Neuronal stem cell (in vitro differentiated cells): ENCODE measurements at regions not wholly inside any gene's neighbourhood (a gene's known extent, or its start where the extent isn't known, plus 50 kb on each side); places are given as distances from the start of the nearest gene placed in this dataset.

Experiments used
- DNase-seq: peaks from one replicate; pipeline ENCODE4 v3.0.0-alpha.2; 2013; ENCODE audit warnings: low spot score
- H2AFZ ChIP-seq: one replicate; pipeline ENCODE4 v1.6.1; 2013; ENCODE audit warnings: mild to moderate bottlenecking, low read length, inconsistent platforms
- H2AK5ac ChIP-seq: 2 replicates; pipeline ENCODE4 v1.6.1; 2013; ENCODE audit warnings: low read depth, mild to moderate bottlenecking, inconsistent platforms, low read length, moderate library complexity, mixed read lengths
- H2BK120ac ChIP-seq: 2 replicates; pipeline ENCODE4 v1.6.1; 2013; ENCODE audit warnings: low read depth, mild to moderate bottlenecking, inconsistent platforms, low read length, moderate library complexity, mixed read lengths
- H2BK12ac ChIP-seq: one replicate; pipeline ENCODE4 v1.6.1; 2013; ENCODE audit warnings: low read length, inconsistent platforms
- H2BK15ac ChIP-seq: 2 replicates; pipeline ENCODE4 v1.6.1; 2013; ENCODE audit warnings: mild to moderate bottlenecking, low read length, inconsistent platforms, mixed read lengths
- H2BK5ac ChIP-seq: one replicate; pipeline ENCODE4 v1.6.1; 2013; ENCODE audit warnings: inconsistent platforms, mild to moderate bottlenecking, low read length, moderate library complexity
- H3K14ac ChIP-seq: one replicate; pipeline ENCODE4 v1.6.1; 2013; ENCODE audit warnings: low read length, inconsistent platforms
- H3K18ac ChIP-seq: 2 replicates; pipeline ENCODE4 v1.6.1; 2013; ENCODE audit warnings: low read length, inconsistent platforms
- H3K23ac ChIP-seq: 2 replicates; pipeline ENCODE4 v1.6.1; 2013; ENCODE audit warnings: low read depth, mild to moderate bottlenecking, mixed read lengths, low read length, inconsistent platforms; ENCODE audit not compliant: poor library complexity
- H3K27ac ChIP-seq: replicated peaks from 3 replicates; pipeline ENCODE4 v1.5.1; 2013; ENCODE audit warnings: low read length, inconsistent platforms
- H3K27me3 ChIP-seq, 3 experiments: 2 replicates each; pipeline ENCODE4 v1.6.1; 2013; ENCODE audit warnings: low read length in 3 of 3, mild to moderate bottlenecking in 2 of 3, inconsistent platforms in 1 of 3, low read depth in 1 of 3, mixed read lengths in 1 of 3, moderate library complexity in 1 of 3; ENCODE audit not compliant: control insufficient read depth in 3 of 3, insufficient read depth in 3 of 3
- H3K36me3 ChIP-seq, 2 donors: replicated peaks in 1 of 2; 2 replicates each; pipeline ENCODE4 v1.6.1; 2013; ENCODE audit warnings: low read length in 2 of 2; ENCODE audit not compliant: control insufficient read depth in 2 of 2, insufficient read depth in 2 of 2
- H3K4ac ChIP-seq: 2 replicates; pipeline ENCODE4 v1.6.1; 2013; ENCODE audit warnings: inconsistent platforms, mild to moderate bottlenecking, low read length, moderate library complexity
- H3K4me1 ChIP-seq, 2 donors: 1 replicate in 1 of 2; 2 replicates in 1 of 2; pipeline ENCODE4 v1.6.1; 2013; ENCODE audit warnings: low read length in 2 of 2, low read depth in 1 of 2; ENCODE audit not compliant: control insufficient read depth in 2 of 2, insufficient read depth in 1 of 2
- H3K4me2 ChIP-seq: one replicate; pipeline ENCODE4 v1.6.1; 2013; ENCODE audit warnings: mild to moderate bottlenecking, low read length, inconsistent platforms; ENCODE audit not compliant: insufficient read depth, poor library complexity, severe bottlenecking
- H3K4me3 ChIP-seq, 2 donors: 2 replicates each; pipeline ENCODE4 v1.5.1; 2013; ENCODE audit warnings: low read length in 2 of 2, mild to moderate bottlenecking in 2 of 2, inconsistent platforms in 1 of 2, moderate library complexity in 1 of 2
- H3K79me1 ChIP-seq: one replicate; pipeline ENCODE4 v1.6.1; 2013; ENCODE audit warnings: low read depth, mild to moderate bottlenecking, inconsistent platforms, low read length, moderate library complexity
- H3K9ac ChIP-seq: one replicate; pipeline ENCODE4 v1.6.1; 2013; ENCODE audit warnings: mild to moderate bottlenecking, low read depth, low read length, inconsistent platforms; ENCODE audit not compliant: poor library complexity
- H3K9me3 ChIP-seq, 2 donors: replicated peaks in 1 of 2; 2 replicates each; pipeline versions ENCODE3 to v1.6.1; 2013; ENCODE audit warnings: low read length in 2 of 2, mild to moderate bottlenecking in 2 of 2, inconsistent platforms in 1 of 2, low read depth in 1 of 2, mixed read lengths in 1 of 2, moderate library complexity in 1 of 2; ENCODE audit not compliant: control insufficient read depth in 2 of 2, insufficient read depth in 1 of 2
- H4K8ac ChIP-seq: one replicate; pipeline ENCODE4 v1.6.1; 2013; ENCODE audit warnings: low read depth, mild to moderate bottlenecking, inconsistent platforms, low read length, moderate library complexity
- H4K91ac ChIP-seq: one replicate; pipeline ENCODE4 v1.6.1; 2013; ENCODE audit warnings: low read length, low read depth, mild to moderate bottlenecking, inconsistent platforms; ENCODE audit not compliant: poor library complexity
- WGBS, 2 donors: extraction: QIAGEN DNeasy Blood & Tissue Kit; methylation state at CpG; one replicate each; pipeline ENCODE4 v1.1.7; 2013; ENCODE audit warnings: missing lambda C conversion rate in 2 of 2, mixed read lengths in 1 of 2; ENCODE audit not compliant: insufficient read length in 2 of 2, insufficient replicate concordance in 1 of 2; ENCODE audit errors: extremely low coverage in 2 of 2; 5-methylcytosine and 5-hydroxymethylcytosine counted together

DNA sequence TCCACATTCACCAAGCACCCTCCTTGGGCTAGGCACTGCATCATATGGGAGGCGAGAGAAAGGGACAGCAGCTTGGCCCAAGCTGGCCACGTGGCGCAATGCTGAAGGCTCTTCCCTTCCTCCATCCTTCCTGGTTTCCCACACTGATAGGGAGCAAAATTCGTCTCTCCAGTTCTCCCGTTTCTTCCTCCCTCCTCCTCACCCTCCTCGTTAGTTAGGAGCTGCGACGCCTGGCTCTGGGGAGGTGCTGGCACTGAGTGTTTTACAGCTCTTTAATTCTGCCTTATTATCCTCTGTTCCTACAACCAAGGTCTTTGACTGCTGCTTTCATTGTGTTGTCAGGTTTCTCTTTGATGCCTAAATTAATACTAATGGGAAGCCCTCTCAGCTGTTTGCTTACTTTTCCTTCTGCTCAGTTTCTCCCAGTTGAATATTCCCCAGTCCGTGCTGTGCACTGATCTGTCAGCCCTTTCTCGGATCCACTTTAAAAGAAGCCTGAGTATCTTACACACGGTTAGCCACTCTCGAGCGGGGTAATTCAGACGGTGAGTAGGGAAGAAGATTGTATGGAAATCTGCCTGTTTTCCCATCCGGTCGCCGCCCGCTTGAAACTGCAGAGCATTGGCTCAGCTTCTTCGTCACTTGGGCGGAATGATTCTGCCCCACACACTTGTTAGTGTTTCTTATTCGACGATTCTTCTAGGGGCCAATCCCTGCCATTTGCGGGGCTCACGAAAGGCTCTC, 56.2 kb upstream of the SMYD2 start:
- Histone ChIP-seq H2AFZ (peak overlapping the region; percentile 51), H3K27ac (no peak overlapping the region), H3K4me2 (peak overlapping the region; percentile 52), H2BK120ac (no peak overlapping the region), H3K14ac (no peak overlapping the region), H3K27me3 (peaks cover 0 to 14% (median 3%) of the 10 kb centered on the region in 3 experiments), H3K18ac (peak overlapping the region; percentile 69), H3K36me3 (no peaks in the 10 kb centered on the region), H2BK5ac (no peak overlapping the region), H4K8ac (no peak overlapping the region), H3K79me1 (no peaks in the 10 kb centered on the region), H2BK12ac (no peak overlapping the region), H3K9me3 (no peaks in the 10 kb centered on the region), H3K23ac (no peak overlapping the region), H3K9ac (no peak overlapping the region), H2AK5ac (no peak overlapping the region), H2BK15ac (no peak overlapping the region), H4K91ac (no peak overlapping the region), H3K4me1 (peaks cover 0 to 10% of the 10 kb centered on the region in 2 donors), H3K4ac (no peak overlapping the region), H3K4me3 (no peak overlapping the region)
- DNase-seq = no peak
- WGBS, 2 donors = no CpG with 5 or more reads among the region's 24 CpGs

DNA sequence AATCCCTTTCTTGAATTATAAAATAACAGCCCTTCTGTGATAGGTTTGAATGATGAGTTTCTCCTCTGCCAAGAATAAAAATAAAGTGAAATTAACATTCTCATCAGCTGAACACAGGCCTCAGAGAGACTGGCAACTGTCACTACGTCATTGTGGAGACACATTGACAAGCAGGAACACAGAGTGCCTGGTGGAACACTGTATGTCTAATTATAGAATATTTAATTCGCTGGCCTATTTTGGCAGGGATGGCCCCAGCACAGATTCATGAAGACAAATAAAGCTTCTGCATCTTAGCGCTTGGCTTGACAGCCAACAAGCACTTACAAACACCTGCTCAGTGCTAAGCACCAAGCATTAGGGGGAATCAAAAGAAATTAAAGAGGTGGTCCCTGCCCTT, 52.0 kb upstream of the SMYD2 start:
- H2BK12ac ChIP-seq = no peak overlapping the region
- no peak overlapping the region for H3K4me3 ChIP-seq
- H3K27ac ChIP-seq = no peak overlapping the region
- H3K4me2 ChIP-seq = no peak overlapping the region
- no peak overlapping the region for H2BK15ac ChIP-seq
- no CpG with 5 or more reads among the region's 3 CpGs for WGBS, 2 donors
- no peaks in the 10 kb centered on the region for H3K9me3 ChIP-seq
- no peak overlapping the region for H3K14ac ChIP-seq
- H4K91ac ChIP-seq = no peak overlapping the region
- H2AK5ac ChIP-seq = no peak overlapping the region
- H3K79me1 ChIP-seq = no peaks in the 10 kb centered on the region
- H2AFZ ChIP-seq = no peak overlapping the region
- H2BK120ac ChIP-seq = no peak overlapping the region
- H3K4me1 ChIP-seq = peaks cover 0 to 7% of the 10 kb centered on the region in 2 donors
- peaks cover 0 to 21% (median 3%) of the 10 kb centered on the region in 3 experiments for H3K27me3 ChIP-seq
- H3K18ac ChIP-seq = no peak overlapping the region
- no peak overlapping the region for H3K4ac ChIP-seq
- DNase-seq = no peak
- H3K23ac ChIP-seq = no peak overlapping the region
- no peak overlapping the region for H4K8ac ChIP-seq
- H3K9ac ChIP-seq = no peak overlapping the region
- no peak overlapping the region for H2BK5ac ChIP-seq
- H3K36me3 ChIP-seq = no peaks in the 10 kb centered on the region

DNA sequence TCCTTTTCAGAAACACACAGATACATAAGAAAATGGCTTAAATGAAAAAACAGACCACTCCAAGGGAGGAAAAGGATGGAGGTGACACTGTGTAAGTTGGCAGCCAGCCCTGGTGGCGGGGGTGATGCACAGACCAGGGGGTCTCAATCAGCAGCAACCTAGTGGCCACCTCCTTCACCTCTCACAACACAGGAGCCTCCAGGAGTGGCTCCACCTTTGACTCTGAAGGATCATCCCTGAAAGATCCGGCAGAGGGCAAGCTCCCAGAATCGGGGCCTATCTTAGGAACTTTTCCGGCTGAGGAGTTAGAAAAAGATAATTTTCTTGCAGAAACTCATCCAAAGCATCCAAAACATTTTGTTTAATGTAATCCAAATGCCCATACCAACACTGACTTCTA, 51.2 kb upstream of the SMYD2 start:
- no peak overlapping the region for H3K18ac ChIP-seq
- H3K27ac ChIP-seq = no peak overlapping the region
- H2AK5ac ChIP-seq = no peak overlapping the region
- peaks cover 0 to 4% of the 10 kb centered on the region in 2 donors for H3K4me1 ChIP-seq
- H3K36me3 ChIP-seq = no peaks in the 10 kb centered on the region
- no CpG with 5 or more reads among the region's 4 CpGs for WGBS, 2 donors
- no peak overlapping the region for H3K4ac ChIP-seq
- H3K27me3 ChIP-seq = peaks cover 0 to 17% (median 0%) of the 10 kb centered on the region in 3 experiments
- no peak overlapping the region for H2BK12ac ChIP-seq
- H2BK15ac ChIP-seq = no peak overlapping the region
- H3K79me1 ChIP-seq = no peaks in the 10 kb centered on the region
- no peak overlapping the region for H3K14ac ChIP-seq
- H3K9ac ChIP-seq = no peak overlapping the region
- H2AFZ ChIP-seq = no peak overlapping the region
- no peak overlapping the region for H4K91ac ChIP-seq
- no peaks in the 10 kb centered on the region for H3K9me3 ChIP-seq
- no peak for DNase-seq
- H2BK5ac ChIP-seq = no peak overlapping the region
- no peak overlapping the region for H3K23ac ChIP-seq
- H3K4me2 ChIP-seq = no peak overlapping the region
- H3K4me3 ChIP-seq = no peak overlapping the region
- no peak overlapping the region for H4K8ac ChIP-seq
- no peak overlapping the region for H2BK120ac ChIP-seq
